NCI-H2196 (cell line): ENCODE measurements at regions not wholly inside any gene's neighbourhood (a gene's known extent, or its start where the extent isn't known, plus 50 kb on each side); places are given as distances from the start of the nearest gene placed in this dataset.
A peak's percentile ranks its signal among the peaks of the same experiment; 100 is the strongest.

Experiments
- DNase-seq: peaks from one replicate; lab custom pipeline; 2025; ENCODE audit not compliant: unreplicated experiment; lab: John Stamatoyannopoulos, UW

GRCh38 chr3:130259166-130259874 lies 86.2 kb upstream of the COL6A5 start:
- no peak for DNase-seq

GRCh38 chr3:130260918-130261317 lies 84.6 kb upstream of the COL6A5 start:
- DNase-seq: no peak

- DNase-seq: no peak
Measured at GRCh38 chr3:130263708-130264107, 81.8 kb upstream of the COL6A5 start.

- DNase-seq: no peak
Measured at GRCh38 chr3:130266817-130267216, 78.7 kb upstream of the COL6A5 start.

GRCh38 chr3:130276203-130276803 lies 69.2 kb upstream of the COL6A5 start:
- peak; percentile 75 for DNase-seq

- no peak for DNase-seq
Measured at GRCh38 chr3:130288670-130289069, 56.8 kb upstream of the COL6A5 start.

GRCh38 chr3:130291148-130291547 lies 54.3 kb upstream of the COL6A5 start:
- no peak for DNase-seq

- DNase-seq: no peak
Measured at GRCh38 chr3:130293247-130293646, 52.2 kb upstream of the COL6A5 start.
